GM21723 (cell line): ENCODE measurements at regions not wholly inside any gene's neighbourhood (a gene's known extent, or its start where the extent isn't known, plus 50 kb on each side); places are given as distances from the start of the nearest gene placed in this dataset.

ENCODE experiments used
- ATAC-seq: cut with Tn5 transposase; IDR thresholded peaks from one replicate; pipeline ENCODE4 v1.9.1; 2021; ENCODE audit warnings: mild to moderate bottlenecking, moderate library complexity; ENCODE audit not compliant: unreplicated experiment

GRCh38 chrX:149161435-149162088, 343.5 kb downstream of the IDS start:
- ATAC-seq, result no peak

- no peak for ATAC-seq
Observed at GRCh38 chrX:149157976-149158375, 347.1 kb downstream of the IDS start.

GRCh38 chrX:149152941-149153340, 352.2 kb downstream of the IDS start:
- no peak for ATAC-seq

GRCh38 chrX:149151805-149152757, 353.0 kb downstream of the IDS start:
- no peak for ATAC-seq

GRCh38 chrX:149145845-149146285, 359.2 kb downstream of the IDS start:
- ATAC-seq, result peak; percentile 63

DNA sequence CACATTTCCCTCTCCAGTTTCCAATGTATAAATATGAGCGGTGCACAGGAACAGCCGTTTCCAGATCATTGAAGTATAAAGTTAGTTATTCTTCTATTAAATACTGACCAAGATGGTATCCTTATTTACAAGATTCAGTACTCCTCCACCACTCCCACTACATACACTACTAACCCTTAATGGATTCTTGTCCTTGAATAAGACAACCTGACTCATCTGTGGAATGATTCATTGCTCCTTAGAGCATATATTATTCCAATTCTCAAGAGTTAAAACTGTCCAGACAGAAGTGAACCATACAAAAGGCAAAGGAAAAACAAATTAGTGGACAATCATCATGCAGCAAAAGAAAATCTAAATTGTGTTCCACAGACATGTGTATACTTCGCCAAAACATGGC, 373.3 kb downstream of the IDS start:
- no peak for ATAC-seq

- no peak for ATAC-seq
Observed at GRCh38 chrX:149129767-149130166, 375.3 kb downstream of the IDS start.

- ATAC-seq, result no peak
Observed at GRCh38 chrX:149124526-149125108, 380.5 kb downstream of the IDS start.

- no peak for ATAC-seq
Observed at GRCh38 chrX:149121206-149121920, 383.7 kb downstream of the IDS start.

DNA sequence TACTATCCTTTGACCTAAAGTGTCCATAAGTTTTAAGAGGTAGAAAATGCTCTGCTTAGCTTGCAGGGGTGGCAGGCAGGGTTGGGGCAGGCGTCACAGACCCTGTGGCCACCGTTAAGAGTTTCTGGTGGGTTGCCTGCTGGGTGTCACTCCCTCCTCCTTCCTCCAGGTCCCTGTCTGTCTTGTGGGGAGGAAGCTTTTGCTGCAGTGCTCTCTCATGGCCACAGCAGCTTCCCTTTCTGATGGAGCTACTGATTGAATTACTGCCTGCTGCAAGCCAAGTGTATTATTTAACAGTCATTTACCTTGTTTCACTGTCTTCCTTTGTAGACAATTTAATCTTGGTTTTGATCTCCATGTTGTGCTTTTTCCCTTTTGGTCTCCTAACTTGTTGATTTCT, 384.6 kb downstream of the IDS start:
- ATAC-seq, result no peak

DNA sequence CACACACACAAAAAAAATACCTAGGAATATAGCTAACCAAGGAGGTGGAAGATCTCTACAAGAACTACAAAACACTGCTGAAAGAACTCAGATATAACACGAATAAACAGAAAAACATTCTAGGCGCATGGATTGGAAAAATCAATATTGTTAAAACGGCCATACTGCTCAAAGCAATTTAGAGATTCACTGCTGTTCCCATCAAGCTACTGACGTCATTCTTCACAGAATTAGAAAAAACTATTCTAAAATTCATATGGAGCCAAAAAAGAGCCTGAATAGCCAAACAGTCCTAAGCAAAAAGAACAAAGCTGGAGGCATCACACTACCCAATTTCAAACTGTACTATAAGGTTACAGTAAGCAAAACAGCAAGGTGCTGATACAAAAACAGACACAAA, 390.2 kb downstream of the IDS start:
- no peak for ATAC-seq

GRCh38 chrX:149114001-149114400, 391.1 kb downstream of the IDS start:
- no peak for ATAC-seq

GRCh38 chrX:149097786-149098185, 407.3 kb downstream of the IDS start:
- no peak for ATAC-seq

DNA sequence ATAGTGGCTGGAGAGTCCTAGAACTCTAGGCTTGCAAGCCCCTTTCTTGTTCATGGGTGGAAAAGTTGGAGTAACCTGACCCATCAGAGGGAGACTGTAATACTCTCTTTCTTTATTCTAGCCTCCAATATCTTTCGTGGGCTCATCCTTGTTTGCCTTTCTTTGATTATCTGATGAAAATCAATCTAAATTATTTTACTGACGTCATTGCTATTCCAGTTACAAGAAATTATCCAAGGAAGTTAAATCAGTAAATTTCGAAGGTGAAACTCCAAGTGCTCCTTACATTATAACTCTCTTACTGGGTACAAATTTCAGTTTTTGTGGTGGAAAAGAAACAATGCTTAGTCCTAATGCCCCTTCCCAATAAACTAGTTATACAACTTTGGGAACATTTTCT, 412.9 kb downstream of the IDS start:
- no peak for ATAC-seq

- ATAC-seq, result no peak
Observed at GRCh38 chrX:149079805-149080406, 425.2 kb downstream of the IDS start.

DNA sequence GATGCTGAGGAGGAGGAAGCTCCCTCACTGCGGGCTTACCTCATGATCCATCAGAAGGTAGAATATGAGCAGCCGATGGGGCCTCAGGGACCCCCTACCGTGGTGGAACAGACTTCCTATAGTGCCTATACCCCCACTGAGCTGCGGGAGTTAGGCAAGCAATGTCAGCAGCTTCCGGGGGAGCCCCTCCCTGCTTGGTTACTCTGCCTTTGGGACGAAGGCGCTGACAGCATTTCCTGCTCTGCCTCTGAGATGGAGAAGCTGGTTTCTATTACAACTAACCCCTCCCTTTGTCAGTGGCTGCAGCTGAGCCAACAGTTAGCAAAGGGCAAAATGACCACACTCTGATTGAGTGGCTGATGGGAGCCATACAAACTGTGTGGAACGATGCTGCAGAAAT, 430.7 kb downstream of the IDS start:
- peak; percentile 55 for ATAC-seq

DNA sequence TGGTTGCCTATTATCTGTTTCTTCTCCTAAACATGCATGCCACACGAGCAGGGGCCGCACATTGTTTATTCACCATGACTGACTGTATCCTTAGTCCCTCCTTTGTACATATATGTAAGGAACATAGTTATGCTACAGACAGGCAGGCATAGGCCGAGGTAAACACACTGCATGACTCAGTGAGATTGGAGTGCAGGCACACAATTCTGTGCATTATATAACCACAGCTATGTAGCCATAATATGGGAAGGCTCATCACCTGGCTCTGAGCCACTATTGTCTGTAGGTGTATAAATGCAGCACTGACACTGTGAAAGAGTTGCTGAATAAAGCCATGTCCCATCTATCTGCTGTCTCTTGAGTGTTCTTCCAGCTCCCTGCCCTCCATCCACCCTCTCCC, 431.6 kb downstream of the IDS start:
- ATAC-seq, result no peak

GRCh38 chrX:149069899-149070298, 435.2 kb downstream of the IDS start:
- no peak for ATAC-seq

- ATAC-seq, result no peak
Observed at GRCh38 chrX:149060921-149061320, 444.2 kb downstream of the IDS start.
